ENCODE measurements at regions not wholly inside any gene's neighbourhood (a gene's known extent, or its start where the extent isn't known, plus 50 kb on each side); places are given as distances from the start of the nearest gene placed in this dataset.

- H3K27ac ChIP-seq, result no peak overlapping the region
- 47 to 54% methylated on average over 3 of the region's 3 CpGs for WGBS, 2 donors
- ATAC-seq (ENCODE audit: low FRiP score in 2 of 2), result peak in 1 of 2 donors; percentile 68
Measured at GRCh38 chr9:79877943-79878602, 306.3 kb downstream of the TLE4 start.

GRCh38 chr9:79868567-79869189 lies 296.9 kb downstream of the TLE4 start:
- no peak overlapping the region for H3K27ac ChIP-seq
- no peaks in the 10 kb centered on the region for H3K36me3 ChIP-seq
- peak; percentile 52 to 87 for ATAC-seq (ENCODE audit: low FRiP score in 2 of 2)
- H3K27me3 ChIP-seq, result no peaks in the 10 kb centered on the region
- 70 to 80% methylated on average over 2 of the region's 2 CpGs for WGBS, 2 donors
- no peaks in the 10 kb centered on the region for H3K9me3 ChIP-seq
- no peak overlapping the region for H3K4me3 ChIP-seq
- TF ChIP-seq EP300 (IDR thresholded peaks at IDR 0.05) (no peak), CTCF (IDR thresholded peaks at IDR 0.05) (no peak), POLR2A (IDR thresholded peaks at IDR 0.05) (no peak), POLR2AphosphoS5 (IDR thresholded peaks at IDR 0.05) (no peak)
- peak in 1 of 2 donors; percentile 35 for DNase-seq
- no peaks in the 10 kb centered on the region for H3K4me1 ChIP-seq

More at GRCh38 chr9:79877943-79878602, 306.3 kb downstream of the TLE4 start:
- Histone ChIP-seq H3K36me3 (no peaks in the 10 kb centered on the region), H3K4me3 (no peak overlapping the region), H3K9me3 (no peaks in the 10 kb centered on the region), H3K4me1 (no peaks in the 10 kb centered on the region), H3K27me3 (no peaks in the 10 kb centered on the region)
- TF ChIP-seq CTCF (IDR thresholded peaks at IDR 0.05), result no peak
- no peak for TF ChIP-seq POLR2A (IDR thresholded peaks at IDR 0.05)
- no peak for TF ChIP-seq EP300 (IDR thresholded peaks at IDR 0.05)
- no peak for TF ChIP-seq POLR2AphosphoS5 (IDR thresholded peaks at IDR 0.05)
- no peak for DNase-seq

- WGBS, 2 donors, result 95 to 97% methylated on average over 16 to 32 of the region's 32 CpGs
- peak in 1 of 2 donors; percentile 50 for ATAC-seq (ENCODE audit: low FRiP score in 2 of 2)
- TF ChIP-seq POLR2A (IDR thresholded peaks at IDR 0.05) (no peak), EP300 (IDR thresholded peaks at IDR 0.05) (no peak), POLR2AphosphoS5 (IDR thresholded peaks at IDR 0.05) (no peak), CTCF (IDR thresholded peaks at IDR 0.05) (no peak)
Measured at GRCh38 chr9:79862921-79863890, 291.4 kb downstream of the TLE4 start.

GRCh38 chr9:79858508-79858907 lies 286.7 kb downstream of the TLE4 start:
- no peaks in the 10 kb centered on the region for H3K9me3 ChIP-seq
- no peaks in the 10 kb centered on the region for H3K27me3 ChIP-seq
- DNase-seq (no peak), ATAC-seq (ENCODE audit: low FRiP score in 2 of 2) (peak in 1 of 2 donors; percentile 73)
- no peaks in the 10 kb centered on the region for H3K4me1 ChIP-seq
- H3K27ac ChIP-seq, result no peak overlapping the region
- no peak overlapping the region for H3K4me3 ChIP-seq
- 87 to 89% methylated on average over 3 of the region's 3 CpGs for WGBS, 2 donors
- H3K36me3 ChIP-seq, result no peaks in the 10 kb centered on the region
- no peak for TF ChIP-seq POLR2AphosphoS5 (IDR thresholded peaks at IDR 0.05)
- no peak for TF ChIP-seq POLR2A (IDR thresholded peaks at IDR 0.05)
- no peak for TF ChIP-seq CTCF (IDR thresholded peaks at IDR 0.05)
- no peak for TF ChIP-seq EP300 (IDR thresholded peaks at IDR 0.05)

More at GRCh38 chr9:79862921-79863890, 291.4 kb downstream of the TLE4 start:
- Histone ChIP-seq H3K27me3 (no peaks in the 10 kb centered on the region), H3K4me1 (no peaks in the 10 kb centered on the region), H3K27ac (no peak overlapping the region), H3K9me3 (no peaks in the 10 kb centered on the region), H3K4me3 (no peak overlapping the region), H3K36me3 (no peaks in the 10 kb centered on the region)
- DNase-seq, result peak in 1 of 2 donors; percentile 59

Measured in upper lobe of left lung (tissue), 6 donors.